ENCODE measurements at regions not wholly inside any gene's neighbourhood (a gene's known extent, or its start where the extent isn't known, plus 50 kb on each side); places are given as distances from the start of the nearest gene placed in this dataset.

- TF ChIP-seq PHF8 (IDR thresholded peaks at IDR 0.05; ENCODE audit: borderline replicate concordance, low read depth) (no peak), GATA3 (IDR thresholded peaks at IDR 0.05; ENCODE audit: borderline replicate concordance) (no peak), HOXA7 (CRISPR knock-in tag; IDR thresholded peaks at IDR 0.05) (no peak)
These were observed 234.6 kb downstream of the POSTN start (continued) for GRCh38 chr13:37364007-37364406.

GRCh38 chr13:37361608-37362007 is 237.0 kb downstream of the POSTN start:
- DNase-seq (ENCODE audit: low read depth in 1 of 2, low spot score in 1 of 2): no peak
- Histone ChIP-seq H3K4me2 (no peak overlapping the region), H3K27ac (no peak overlapping the region)

DNA sequence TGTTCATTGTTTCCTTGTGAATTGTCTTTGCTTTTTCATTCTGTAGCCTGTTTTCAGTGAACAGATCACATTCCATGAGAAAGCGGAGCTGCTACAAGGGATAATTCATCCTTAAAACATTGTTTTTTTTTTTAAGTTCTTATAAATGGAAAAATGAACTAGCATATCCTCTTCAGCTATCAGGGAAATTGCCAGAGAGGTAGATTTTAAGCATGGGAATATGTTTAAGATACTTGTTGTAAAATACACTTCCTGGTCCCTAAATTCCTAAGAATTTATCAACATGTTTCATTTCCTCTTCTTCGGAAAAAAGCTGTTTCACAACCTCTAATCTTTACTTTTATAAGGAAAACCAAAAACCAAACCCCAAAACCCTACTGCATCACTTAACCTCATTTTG is 238.0 kb downstream of the POSTN start:
- no peak for DNase-seq (ENCODE audit: low read depth in 1 of 2, low spot score in 1 of 2)
- CTCF ChIA-PET: no interaction called here
- WGBS (ENCODE audit: missing lambda C conversion rate): 1% methylated on average over 2 of the region's 2 CpGs
- no peak for FAIRE-seq
- Histone ChIP-seq H3K27ac (no peak overlapping the region), H3K4me1 (no peaks in the 10 kb centered on the region), H3K9me3 (no peaks in the 10 kb centered on the region), H3K4me2 (no peak overlapping the region), H3K4me3 (no peak overlapping the region)
- POLR2A ChIA-PET: no interaction called here
- TF ChIP-seq, protein P1, sequence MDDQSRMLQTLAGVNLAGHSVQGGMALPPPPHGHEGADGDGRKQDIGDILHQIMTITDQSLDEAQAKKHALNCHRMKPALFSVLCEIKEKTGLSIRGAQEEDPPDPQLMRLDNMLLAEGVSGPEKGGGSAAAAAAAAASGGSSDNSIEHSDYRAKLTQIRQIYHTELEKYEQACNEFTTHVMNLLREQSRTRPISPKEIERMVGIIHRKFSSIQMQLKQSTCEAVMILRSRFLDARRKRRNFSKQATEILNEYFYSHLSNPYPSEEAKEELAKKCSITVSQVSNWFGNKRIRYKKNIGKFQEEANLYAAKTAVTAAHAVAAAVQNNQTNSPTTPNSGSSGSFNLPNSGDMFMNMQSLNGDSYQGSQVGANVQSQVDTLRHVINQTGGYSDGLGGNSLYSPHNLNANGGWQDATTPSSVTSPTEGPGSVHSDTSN (IDR thresholded peaks at IDR 0.05): no peak
- ATAC-seq: no peak

More at GRCh38 chr13:37361608-37362007, 237.0 kb downstream of the POSTN start:
- CTCF ChIA-PET: no interaction called here
- no peak overlapping the region for H3K4me3 ChIP-seq
- ATAC-seq: no peak
- TF ChIP-seq MYC (IDR thresholded peaks at IDR 0.05; ENCODE audit: borderline replicate concordance, low read length): no peak
- TF ChIP-seq SREBF2 (IDR thresholded peaks at IDR 0.05): no peak
- no peak for TF ChIP-seq MAX (IDR thresholded peaks at IDR 0.05)
- TF ChIP-seq JUN (IDR thresholded peaks at IDR 0.05): no peak
- no peak for TF ChIP-seq SMC3 (IDR thresholded peaks at IDR 0.05)
- TF ChIP-seq ZC3H11A (IDR thresholded peaks at IDR 0.05): no peak
- TF ChIP-seq GATA3 (IDR thresholded peaks at IDR 0.05; ENCODE audit: borderline replicate concordance): no peak
- TF ChIP-seq REST (IDR thresholded peaks at IDR 0.05): no peak
- TF ChIP-seq HOXA7 (CRISPR knock-in tag; IDR thresholded peaks at IDR 0.05): no peak
- TF ChIP-seq ZSCAN20 (CRISPR knock-in tag; IDR thresholded peaks at IDR 0.05): no peak
- no peak for TF ChIP-seq POLR2A (IDR thresholded peaks at IDR 0.05; ENCODE audit: low read length)
- no peak for TF ChIP-seq NPAS2 (CRISPR knock-in tag; IDR thresholded peaks at IDR 0.05; ENCODE audit: borderline replicate concordance)
- TF ChIP-seq CHD4 (IDR thresholded peaks at IDR 0.05; ENCODE audit: borderline replicate concordance): no peak
- FAIRE-seq: no peak
- 1% methylated on average over 3 of the region's 3 CpGs for WGBS (ENCODE audit: missing lambda C conversion rate)
- no peaks in the 10 kb centered on the region for H3K4me1 ChIP-seq
- POLR2A ChIA-PET: no interaction called here
- H3K9me3 ChIP-seq: no peaks in the 10 kb centered on the region

- no peak for FAIRE-seq
- POLR2A ChIA-PET: no interaction called here
- WGBS (ENCODE audit: missing lambda C conversion rate): 21% methylated on average over 1 of the region's 1 CpG
- no peak for TF ChIP-seq CBX2 (IDR thresholded peaks at IDR 0.05; ENCODE audit: borderline replicate concordance, low read depth)
- TF ChIP-seq MYC (IDR thresholded peaks at IDR 0.05; ENCODE audit: borderline replicate concordance, low read length): no peak
- TF ChIP-seq FOXS1 (CRISPR knock-in tag; IDR thresholded peaks at IDR 0.05): no peak
- TF ChIP-seq ATOH8 (CRISPR knock-in tag; IDR thresholded peaks at IDR 0.05; ENCODE audit: low read depth): no peak
- TF ChIP-seq HOXB5 (CRISPR knock-in tag; IDR thresholded peaks at IDR 0.05): no peak
- TF ChIP-seq CHD4 (IDR thresholded peaks at IDR 0.05; ENCODE audit: borderline replicate concordance): no peak
- TF ChIP-seq E2F6 (IDR thresholded peaks at IDR 0.05; ENCODE audit: borderline replicate concordance, low read depth): no peak
- no peak for TF ChIP-seq PHF8 (IDR thresholded peaks at IDR 0.05; ENCODE audit: borderline replicate concordance, low read depth)
- no peak for TF ChIP-seq JUN (IDR thresholded peaks at IDR 0.05)
- TF ChIP-seq HOXA7 (CRISPR knock-in tag; IDR thresholded peaks at IDR 0.05): no peak
- no peak for TF ChIP-seq HDAC2 (IDR thresholded peaks at IDR 0.05)
- TF ChIP-seq RCOR1 (IDR thresholded peaks at IDR 0.05; ENCODE audit: low read depth, low read length): no peak
- TF ChIP-seq CEBPB (IDR thresholded peaks at IDR 0.05): no peak
- TF ChIP-seq RAD21 (conservative IDR thresholded peaks at IDR 0.05 in 1 of 2, IDR thresholded peaks at IDR 0.05 in 1 of 2): no peak
- no peak for TF ChIP-seq CBX8 (IDR thresholded peaks at IDR 0.05)
- TF ChIP-seq MAX (IDR thresholded peaks at IDR 0.05): no peak
- TF ChIP-seq HOXB13 (CRISPR knock-in tag; IDR thresholded peaks at IDR 0.05; ENCODE audit: low read depth): no peak
These were observed 241.0 kb downstream of the POSTN start for GRCh38 chr13:37357548-37357947.

More at GRCh38 chr13:37357548-37357947, 241.0 kb downstream of the POSTN start:
- CTCF ChIA-PET: no interaction called here
- H3K4me2 ChIP-seq: no peak overlapping the region
- no peak overlapping the region for H3K27ac ChIP-seq
- H3K4me1 ChIP-seq: no peaks in the 10 kb centered on the region
- no peak overlapping the region for H3K4me3 ChIP-seq
- no peaks in the 10 kb centered on the region for H3K9me3 ChIP-seq
- DNase-seq (ENCODE audit: low read depth in 1 of 2, low spot score in 1 of 2): no peak
- no peak for ATAC-seq
